Chondrocyte (in vitro differentiated cells): ENCODE measurements at regions not wholly inside any gene's neighbourhood (a gene's known extent, or its start where the extent isn't known, plus 50 kb on each side); places are given as distances from the start of the nearest gene placed in this dataset.

Experiments used
- DNase-seq: peaks from one replicate; pipeline ENCODE4 v3.0.0; 2021; ENCODE audit warnings: mixed read lengths, low spot score
- H3K27ac Mint-ChIP-seq: one replicate; pipeline ENCODE4 v1.8.0; 2021; ENCODE audit warnings: mild to moderate bottlenecking, moderate library complexity, mixed read lengths; ENCODE audit not compliant: unreplicated experiment
- H3K27me3 Mint-ChIP-seq: 2 replicates; pipeline ENCODE4 v1.8.0; 2021; ENCODE audit warnings: low read depth, mixed read lengths
- H3K36me3 Mint-ChIP-seq: 2 replicates; pipeline ENCODE4 v1.8.0; 2021; ENCODE audit warnings: low read depth, mixed read lengths
- H3K4me1 Mint-ChIP-seq: 2 replicates; pipeline ENCODE4 v1.8.0; 2021; ENCODE audit warnings: low read depth, mild to moderate bottlenecking, mixed read lengths
- H3K4me3 Mint-ChIP-seq: one replicate; pipeline ENCODE4 v1.8.0; 2021; ENCODE audit warnings: mild to moderate bottlenecking, moderate library complexity, mixed read lengths; ENCODE audit not compliant: unreplicated experiment
- H3K9me3 Mint-ChIP-seq: 2 replicates; pipeline ENCODE4 v1.8.0; 2021; ENCODE audit warnings: low read depth, mixed read lengths
- CTCF ChIP-seq: fragments of 200-600 bp; sonication (generic); IDR thresholded peaks from 2 replicates; pipeline ENCODE4 v1.5.0; 2021; ENCODE audit warnings: antibody characterized with exemption, mild to moderate bottlenecking, moderate library complexity

- TF ChIP-seq CTCF: no peak
- Mint-ChIP-seq H3K9me3 (no peaks in the 10 kb centered on the region), H3K27ac (no peak overlapping the region), H3K4me3 (no peak overlapping the region), H3K27me3 (no peaks in the 10 kb centered on the region), H3K4me1 (peaks cover 7% of the 10 kb centered on the region), H3K36me3 (no peaks in the 10 kb centered on the region)
- no peak for DNase-seq
These were observed 423.6 kb upstream of the POU3F3 start for GRCh38 chr2:104430359-104430740.

GRCh38 chr2:104430852-104431251, 423.1 kb upstream of the POU3F3 start:
- Mint-ChIP-seq H3K4me1 (peaks cover 7% of the 10 kb centered on the region), H3K27ac (no peak overlapping the region)

GRCh38 chr2:104431701-104432121, 422.2 kb upstream of the POU3F3 start:
- Mint-ChIP-seq H3K36me3 (no peaks in the 10 kb centered on the region), H3K9me3 (no peaks in the 10 kb centered on the region), H3K27ac (no peak overlapping the region), H3K4me3 (no peak overlapping the region), H3K27me3 (no peaks in the 10 kb centered on the region), H3K4me1 (peaks cover 7% of the 10 kb centered on the region)
- TF ChIP-seq CTCF: no peak
- DNase-seq: no peak

More at GRCh38 chr2:104430852-104431251, 423.1 kb upstream of the POU3F3 start:
- H3K4me3 Mint-ChIP-seq: no peak overlapping the region
- DNase-seq: no peak
- TF ChIP-seq CTCF: no peak
- H3K27me3 Mint-ChIP-seq: no peaks in the 10 kb centered on the region
- H3K9me3 Mint-ChIP-seq: no peaks in the 10 kb centered on the region
- no peaks in the 10 kb centered on the region for H3K36me3 Mint-ChIP-seq

- H3K27ac Mint-ChIP-seq: no peak overlapping the region
- H3K27me3 Mint-ChIP-seq: no peaks in the 10 kb centered on the region
- TF ChIP-seq CTCF: no peak
- no peak overlapping the region for H3K4me3 Mint-ChIP-seq
- no peaks in the 10 kb centered on the region for H3K9me3 Mint-ChIP-seq
- DNase-seq: no peak
- peaks cover 7% of the 10 kb centered on the region for H3K4me1 Mint-ChIP-seq
- no peaks in the 10 kb centered on the region for H3K36me3 Mint-ChIP-seq
These were observed 421.5 kb upstream of the POU3F3 start for GRCh38 chr2:104432401-104432800.

GRCh38 chr2:104432991-104433390, 420.9 kb upstream of the POU3F3 start:
- peaks cover 7% of the 10 kb centered on the region for H3K4me1 Mint-ChIP-seq
- H3K27me3 Mint-ChIP-seq: no peaks in the 10 kb centered on the region
- DNase-seq: no peak
- no peaks in the 10 kb centered on the region for H3K9me3 Mint-ChIP-seq
- no peak for TF ChIP-seq CTCF
- H3K4me3 Mint-ChIP-seq: no peak overlapping the region
- no peaks in the 10 kb centered on the region for H3K36me3 Mint-ChIP-seq
- no peak overlapping the region for H3K27ac Mint-ChIP-seq
